ENCODE measurements at regions not wholly inside any gene's neighbourhood (a gene's known extent, or its start where the extent isn't known, plus 50 kb on each side); places are given as distances from the start of the nearest gene placed in this dataset.

GRCh38 chr16:80171746-80172145 lies 369.0 kb upstream of the DYNLRB2 start:
- no peak for DNase-seq

- no peak for DNase-seq
Measured at GRCh38 chr16:80171199-80171598, 369.6 kb upstream of the DYNLRB2 start.

GRCh38 chr16:80167657-80168390 lies 373.0 kb upstream of the DYNLRB2 start:
- DNase-seq, result no peak

- no peak for DNase-seq
Measured at GRCh38 chr16:80166082-80166481, 374.7 kb upstream of the DYNLRB2 start.

GRCh38 chr16:80164966-80165550 lies 375.7 kb upstream of the DYNLRB2 start:
- no peak for DNase-seq

- no peak for DNase-seq
Measured at GRCh38 chr16:80163339-80163738, 377.5 kb upstream of the DYNLRB2 start.

- DNase-seq, result no peak
Measured at GRCh38 chr16:80161799-80162739, 378.7 kb upstream of the DYNLRB2 start.

GRCh38 chr16:80158766-80159165 lies 382.0 kb upstream of the DYNLRB2 start:
- no peak for DNase-seq

GRCh38 chr16:80151722-80152111 lies 389.1 kb upstream of the DYNLRB2 start:
- DNase-seq, result no peak

- DNase-seq, result no peak
Measured at GRCh38 chr16:80150978-80151721, 389.6 kb upstream of the DYNLRB2 start.

GRCh38 chr16:80148826-80149225 lies 392.0 kb upstream of the DYNLRB2 start:
- DNase-seq, result no peak

- DNase-seq, result no peak
Measured at GRCh38 chr16:80147026-80147655, 393.7 kb upstream of the DYNLRB2 start.

GRCh38 chr16:80144191-80144590 lies 396.6 kb upstream of the DYNLRB2 start:
- no peak for DNase-seq

- no peak for DNase-seq
Measured at GRCh38 chr16:80142940-80143339, 397.9 kb upstream of the DYNLRB2 start.

- DNase-seq, result no peak
Measured at GRCh38 chr16:80142281-80142680, 398.5 kb upstream of the DYNLRB2 start.

- no peak for DNase-seq
Measured at GRCh38 chr16:80129791-80130190, 411.0 kb upstream of the DYNLRB2 start.

GRCh38 chr16:80125677-80126076 lies 415.1 kb upstream of the DYNLRB2 start:
- no peak for DNase-seq

GRCh38 chr16:80123189-80123588 lies 417.6 kb upstream of the DYNLRB2 start:
- DNase-seq, result no peak

- DNase-seq, result no peak
Measured at GRCh38 chr16:80122115-80122514, 418.7 kb upstream of the DYNLRB2 start.

GRCh38 chr16:80121522-80121909 lies 419.3 kb upstream of the DYNLRB2 start:
- no peak for DNase-seq

GRCh38 chr16:80120899-80121521 lies 419.8 kb upstream of the DYNLRB2 start:
- no peak for DNase-seq

GRCh38 chr16:80117556-80118130 lies 423.1 kb upstream of the DYNLRB2 start:
- no peak for DNase-seq

Data from activated CD4-positive, alpha-beta T cell treated with anti-CD3 and anti-CD28 coated beads, Interleukin-2, amount 50 U/mL, for 4 hours (primary cell).